Fibroblast of lung (primary cell): ENCODE measurements at regions not wholly inside any gene's neighbourhood (a gene's known extent, or its start where the extent isn't known, plus 50 kb on each side); places are given as distances from the start of the nearest gene placed in this dataset.

Experiments used
- EZH2 ChIP-seq: IDR thresholded peaks from 2 replicates; pipeline ENCODE4 v1.5.1; 2012; ENCODE audit warnings: low read length, control low read depth, mild to moderate bottlenecking; ENCODE audit errors: missing control alignments
- TF ChIP-seq, protein P1 (sequence below), 2 donors: IDR thresholded peaks in 1 of 2; conservative IDR thresholded peaks in 1 of 2; 1 replicate in 1 of 2; 2 replicates in 1 of 2; pipeline ENCODE4 v1.5.1; 2011 to 2012; ENCODE audit warnings: low read length in 2 of 2, control low read depth in 1 of 2, inconsistent platforms in 1 of 2, low read depth in 1 of 2, mild to moderate bottlenecking in 1 of 2

GRCh38 chr2:186345745-186346144 lies 140.3 kb upstream of the ZC3H15 start:
- TF ChIP-seq, protein P1, sequence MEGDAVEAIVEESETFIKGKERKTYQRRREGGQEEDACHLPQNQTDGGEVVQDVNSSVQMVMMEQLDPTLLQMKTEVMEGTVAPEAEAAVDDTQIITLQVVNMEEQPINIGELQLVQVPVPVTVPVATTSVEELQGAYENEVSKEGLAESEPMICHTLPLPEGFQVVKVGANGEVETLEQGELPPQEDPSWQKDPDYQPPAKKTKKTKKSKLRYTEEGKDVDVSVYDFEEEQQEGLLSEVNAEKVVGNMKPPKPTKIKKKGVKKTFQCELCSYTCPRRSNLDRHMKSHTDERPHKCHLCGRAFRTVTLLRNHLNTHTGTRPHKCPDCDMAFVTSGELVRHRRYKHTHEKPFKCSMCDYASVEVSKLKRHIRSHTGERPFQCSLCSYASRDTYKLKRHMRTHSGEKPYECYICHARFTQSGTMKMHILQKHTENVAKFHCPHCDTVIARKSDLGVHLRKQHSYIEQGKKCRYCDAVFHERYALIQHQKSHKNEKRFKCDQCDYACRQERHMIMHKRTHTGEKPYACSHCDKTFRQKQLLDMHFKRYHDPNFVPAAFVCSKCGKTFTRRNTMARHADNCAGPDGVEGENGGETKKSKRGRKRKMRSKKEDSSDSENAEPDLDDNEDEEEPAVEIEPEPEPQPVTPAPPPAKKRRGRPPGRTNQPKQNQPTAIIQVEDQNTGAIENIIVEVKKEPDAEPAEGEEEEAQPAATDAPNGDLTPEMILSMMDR (conservative IDR thresholded peaks at IDR 0.05 in 1 of 2, IDR thresholded peaks at IDR 0.05 in 1 of 2; ENCODE audit: low read depth in 1 of 2, low read length in 2 of 2), result no peak
- TF ChIP-seq EZH2, result no peak
